SKM-1 (cell line): ENCODE measurements at regions not wholly inside any gene's neighbourhood (a gene's known extent, or its start where the extent isn't known, plus 50 kb on each side); places are given as distances from the start of the nearest gene placed in this dataset.

Source experiments
- DNase-seq: peaks from one replicate; lab custom pipeline; 2025; ENCODE audit not compliant: unreplicated experiment; lab: John Stamatoyannopoulos, UW

GRCh38 chr7:12741951-12742575 lies 54.6 kb downstream of the ARL4A start:
- DNase-seq = no peak

GRCh38 chr7:12746211-12746610 lies 58.8 kb downstream of the ARL4A start:
- DNase-seq = no peak

GRCh38 chr7:12747687-12748306 lies 60.4 kb downstream of the ARL4A start:
- DNase-seq = no peak

- no peak for DNase-seq
Measured at GRCh38 chr7:12749069-12749468, 61.6 kb downstream of the ARL4A start.

- no peak for DNase-seq
Measured at GRCh38 chr7:12749746-12750145, 62.3 kb downstream of the ARL4A start.

GRCh38 chr7:12751764-12752163 lies 64.3 kb downstream of the ARL4A start:
- no peak for DNase-seq

- DNase-seq = no peak
Measured at GRCh38 chr7:12754179-12754578, 66.7 kb downstream of the ARL4A start.

GRCh38 chr7:12756821-12757220 lies 69.4 kb downstream of the ARL4A start:
- no peak for DNase-seq

GRCh38 chr7:12757443-12757842 lies 70.0 kb downstream of the ARL4A start:
- DNase-seq = no peak

- DNase-seq = no peak
Measured at GRCh38 chr7:12759151-12759550, 71.7 kb downstream of the ARL4A start.

GRCh38 chr7:12761111-12761510 lies 73.7 kb downstream of the ARL4A start:
- no peak for DNase-seq

- DNase-seq = no peak
Measured at GRCh38 chr7:12761691-12762090, 74.3 kb downstream of the ARL4A start.

GRCh38 chr7:12764458-12764891 lies 77.0 kb downstream of the ARL4A start:
- DNase-seq = no peak

GRCh38 chr7:12765431-12766100 lies 78.1 kb downstream of the ARL4A start:
- no peak for DNase-seq

- no peak for DNase-seq
Measured at GRCh38 chr7:12766416-12766815, 79.0 kb downstream of the ARL4A start.

- DNase-seq = no peak
Measured at GRCh38 chr7:12768948-12769347, 81.5 kb downstream of the ARL4A start.

- DNase-seq = no peak
Measured at GRCh38 chr7:12769444-12769843, 82.0 kb downstream of the ARL4A start.

- no peak for DNase-seq
Measured at GRCh38 chr7:12770227-12770975, 83.0 kb downstream of the ARL4A start.

GRCh38 chr7:12771378-12771877 lies 84.0 kb downstream of the ARL4A start:
- DNase-seq = no peak

- no peak for DNase-seq
Measured at GRCh38 chr7:12772768-12773167, 85.3 kb downstream of the ARL4A start.

- DNase-seq = no peak
Measured at GRCh38 chr7:12777257-12777656, 89.8 kb downstream of the ARL4A start.

- DNase-seq = no peak
Measured at GRCh38 chr7:12779947-12780346, 92.5 kb downstream of the ARL4A start.
